GM12801 (cell line): ENCODE measurements at regions not wholly inside any gene's neighbourhood (a gene's known extent, or its start where the extent isn't known, plus 50 kb on each side); places are given as distances from the start of the nearest gene placed in this dataset.

Experiments
- CTCF ChIP-seq: IDR thresholded peaks from one replicate; pipeline ENCODE4 v1.5.1; 2011; ENCODE audit warnings: control low read depth; ENCODE audit not compliant: insufficient read length; ENCODE audit errors: extremely low read depth

- TF ChIP-seq CTCF: no peak
Observed at GRCh38 chr1:29455781-29456180, 219.5 kb downstream of the PTPRU start.

- no peak for TF ChIP-seq CTCF
Observed at GRCh38 chr1:29454616-29455380, 218.5 kb downstream of the PTPRU start.

- no peak for TF ChIP-seq CTCF
Observed at GRCh38 chr1:29453502-29454240, 217.3 kb downstream of the PTPRU start.

- no peak for TF ChIP-seq CTCF
Observed at GRCh38 chr1:29452463-29453230, 216.3 kb downstream of the PTPRU start.

GRCh38 chr1:29451368-29451892 is 215.1 kb downstream of the PTPRU start:
- no peak for TF ChIP-seq CTCF

GRCh38 chr1:29450591-29450990 is 214.3 kb downstream of the PTPRU start:
- TF ChIP-seq CTCF: no peak

- TF ChIP-seq CTCF: no peak
Observed at GRCh38 chr1:29448456-29449235, 212.3 kb downstream of the PTPRU start.
